MM.1S (cell line): ENCODE measurements at regions not wholly inside any gene's neighbourhood (a gene's known extent, or its start where the extent isn't known, plus 50 kb on each side); places are given as distances from the start of the nearest gene placed in this dataset.
"Not testable (repeated sequence)": the region's sequence is repeated elsewhere in the genome, so short reads cannot be mapped to it uniquely, and the experiment has no call there.

Experiments
- DNase-seq: peaks from one replicate; pipeline ENCODE4 v3.0.0-alpha.2; 2015
- H2AFZ ChIP-seq: fragments of 300-600 bp; sonication (generic); 2 replicates; pipeline ENCODE4 v1.6.0; 2016; ENCODE audit warnings: antibody characterized with exemption, low read length
- H3F3A ChIP-seq: fragments of 300-600 bp; sonication (generic); 2 replicates; pipeline ENCODE4 v1.6.1; 2016; ENCODE audit warnings: mild to moderate bottlenecking, antibody characterized with exemption, low read length, moderate library complexity, mixed read lengths; ENCODE audit not compliant: insufficient read depth
- H3K27ac ChIP-seq: fragments of 300-600 bp; sonication (generic); 2 replicates; pipeline ENCODE4 v1.5.1; 2016; ENCODE audit warnings: mild to moderate bottlenecking, low read length
- H3K27me3 ChIP-seq: fragments of 300-600 bp; sonication (generic); replicated peaks from 2 replicates; pipeline ENCODE4 v1.6.0; 2016; ENCODE audit warnings: low read length; ENCODE audit not compliant: insufficient read depth
- H3K36me3 ChIP-seq: fragments of 300-600 bp; sonication (generic); replicated peaks from 2 replicates; pipeline ENCODE4 v1.6.1; 2016; ENCODE audit warnings: mild to moderate bottlenecking, low read length, mixed read lengths; ENCODE audit not compliant: insufficient read depth
- H3K4me1 ChIP-seq: fragments of 300-600 bp; sonication (generic); 2 replicates; pipeline ENCODE4 v1.6.1; 2016; ENCODE audit warnings: low read length, mixed read lengths
- H3K4me2 ChIP-seq: fragments of 300-600 bp; sonication (generic); 2 replicates; pipeline ENCODE4 v1.6.0; 2016; ENCODE audit warnings: low read depth, low read length
- H3K4me3 ChIP-seq: fragments of 300-600 bp; sonication (generic); 2 replicates; pipeline ENCODE4 v1.5.1; 2016; ENCODE audit warnings: low read length, mixed read lengths
- H3K79me2 ChIP-seq: fragments of 300-600 bp; sonication (generic); 2 replicates; pipeline ENCODE4 v1.6.1; 2016; ENCODE audit warnings: mixed run types, low read length, mixed read lengths
- H3K9ac ChIP-seq: fragments of 300-600 bp; sonication (generic); 2 replicates; pipeline ENCODE4 v1.6.1; 2016; ENCODE audit warnings: low read length, mixed read lengths
- H3K9me2 ChIP-seq: fragments of 300-600 bp; sonication (generic); replicated peaks from 2 replicates; pipeline ENCODE4 v1.6.1; 2016; ENCODE audit warnings: mild to moderate bottlenecking, low read length, mixed read lengths; ENCODE audit not compliant: insufficient read depth
- H3K9me3 ChIP-seq: fragments of 300-600 bp; sonication (generic); replicated peaks from 2 replicates; pipeline ENCODE4 v1.6.1; 2016; ENCODE audit warnings: mild to moderate bottlenecking, low read length, mixed read lengths; ENCODE audit not compliant: insufficient read depth
- H4K20me1 ChIP-seq: fragments of 300-600 bp; sonication (generic); 2 replicates; pipeline ENCODE4 v1.6.1; 2016; ENCODE audit warnings: mild to moderate bottlenecking, low read length, moderate library complexity, mixed read lengths; ENCODE audit not compliant: insufficient read depth
- EZH2 ChIP-seq: fragments of 300-600 bp; sonication (generic); optimal IDR thresholded peaks from 2 replicates; pipeline ENCODE3; 2017; ENCODE audit warnings: low read depth, mild to moderate bottlenecking, antibody characterized with exemption, low read length, mixed read lengths
- EZH2phosphoT487 ChIP-seq: fragments of 300-600 bp; sonication (generic); IDR thresholded peaks from 2 replicates; pipeline ENCODE4 v1.6.1; 2018; ENCODE audit warnings: antibody characterized with exemption, low read length
- TF ChIP-seq, protein P1 (sequence below): fragments of 300-600 bp; sonication (generic); IDR thresholded peaks from 2 replicates; pipeline ENCODE4 v1.5.1; 2016; ENCODE audit warnings: antibody characterized with exemption, low read length, mixed read lengths

DNA sequence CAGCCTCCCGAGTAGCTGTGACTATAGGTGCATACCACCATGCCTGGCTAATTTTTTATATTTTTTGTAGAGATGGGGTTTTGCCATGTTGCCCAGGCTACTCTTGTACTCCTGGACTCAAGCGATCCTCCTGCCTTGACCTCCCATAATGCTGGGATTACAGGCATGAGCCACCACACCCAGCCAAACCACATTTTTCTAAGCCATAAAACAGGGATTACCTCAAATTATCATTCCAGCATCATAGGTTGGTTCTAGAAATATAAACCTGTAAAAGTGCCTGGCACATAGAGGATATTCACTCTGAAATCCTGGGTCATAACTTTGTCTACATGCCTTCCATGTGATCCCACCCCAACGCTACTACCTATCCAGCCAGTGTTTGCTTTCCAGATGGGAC lies 59.4 kb upstream of the JAK1 start:
- no peak for DNase-seq
- no peaks in the 10 kb centered on the region for H3K9me2 ChIP-seq
- no peak for TF ChIP-seq EZH2
- TF ChIP-seq, protein P1, sequence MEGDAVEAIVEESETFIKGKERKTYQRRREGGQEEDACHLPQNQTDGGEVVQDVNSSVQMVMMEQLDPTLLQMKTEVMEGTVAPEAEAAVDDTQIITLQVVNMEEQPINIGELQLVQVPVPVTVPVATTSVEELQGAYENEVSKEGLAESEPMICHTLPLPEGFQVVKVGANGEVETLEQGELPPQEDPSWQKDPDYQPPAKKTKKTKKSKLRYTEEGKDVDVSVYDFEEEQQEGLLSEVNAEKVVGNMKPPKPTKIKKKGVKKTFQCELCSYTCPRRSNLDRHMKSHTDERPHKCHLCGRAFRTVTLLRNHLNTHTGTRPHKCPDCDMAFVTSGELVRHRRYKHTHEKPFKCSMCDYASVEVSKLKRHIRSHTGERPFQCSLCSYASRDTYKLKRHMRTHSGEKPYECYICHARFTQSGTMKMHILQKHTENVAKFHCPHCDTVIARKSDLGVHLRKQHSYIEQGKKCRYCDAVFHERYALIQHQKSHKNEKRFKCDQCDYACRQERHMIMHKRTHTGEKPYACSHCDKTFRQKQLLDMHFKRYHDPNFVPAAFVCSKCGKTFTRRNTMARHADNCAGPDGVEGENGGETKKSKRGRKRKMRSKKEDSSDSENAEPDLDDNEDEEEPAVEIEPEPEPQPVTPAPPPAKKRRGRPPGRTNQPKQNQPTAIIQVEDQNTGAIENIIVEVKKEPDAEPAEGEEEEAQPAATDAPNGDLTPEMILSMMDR, result no peak
- no peak for TF ChIP-seq EZH2phosphoT487

DNA sequence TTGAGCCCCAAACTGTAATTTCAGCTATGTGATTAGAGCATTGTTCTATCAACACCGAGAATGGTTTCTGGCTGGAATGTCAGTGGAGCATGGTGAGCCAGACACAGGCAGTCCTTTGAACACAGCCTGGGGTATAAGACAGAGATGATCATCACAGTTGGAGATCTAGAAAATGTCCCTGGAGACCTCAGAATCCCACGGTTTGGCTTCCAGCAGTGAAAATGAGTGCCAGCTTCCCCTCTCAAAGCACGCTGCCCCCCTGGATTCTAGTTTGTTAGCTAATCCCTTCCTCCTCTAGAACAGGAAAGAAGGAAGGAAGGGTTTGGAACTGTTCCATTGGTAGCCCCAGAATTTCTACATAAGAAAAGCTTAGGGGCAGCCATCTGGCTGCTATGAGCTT lies 59.9 kb upstream of the JAK1 start:
- DNase-seq, result no peak
- Histone ChIP-seq H3F3A (no peaks in the 10 kb centered on the region), H3K4me2 (no peak overlapping the region), H3K9ac (no peak overlapping the region), H3K27me3 (no peaks in the 10 kb centered on the region), H3K27ac (no peak overlapping the region), H3K36me3 (no peaks in the 10 kb centered on the region), H3K9me3 (no peaks in the 10 kb centered on the region), H2AFZ (no peak overlapping the region), H3K4me3 (no peak overlapping the region), H3K4me1 (no peaks in the 10 kb centered on the region), H3K79me2 (no peaks in the 10 kb centered on the region), H4K20me1 (no peaks in the 10 kb centered on the region), H3K9me2 (no peaks in the 10 kb centered on the region)
- TF ChIP-seq, protein P1, result no peak
- TF ChIP-seq EZH2phosphoT487 (no peak), EZH2 (no peak)

More for the DNA sequence above, 59.4 kb upstream of the JAK1 start:
- no peaks in the 10 kb centered on the region for H3K4me1 ChIP-seq
- no peaks in the 10 kb centered on the region for H3K36me3 ChIP-seq
- no peaks in the 10 kb centered on the region for H4K20me1 ChIP-seq
- no peak overlapping the region for H3K4me3 ChIP-seq
- H3K27ac ChIP-seq, result no peak overlapping the region
- no peaks in the 10 kb centered on the region for H3K79me2 ChIP-seq
- H3K9me3 ChIP-seq, result no peaks in the 10 kb centered on the region
- no peaks in the 10 kb centered on the region for H3F3A ChIP-seq
- H3K27me3 ChIP-seq, result no peaks in the 10 kb centered on the region
- H2AFZ ChIP-seq, result no peak overlapping the region
- no peak overlapping the region for H3K9ac ChIP-seq
- H3K4me2 ChIP-seq, result no peak overlapping the region

DNA sequence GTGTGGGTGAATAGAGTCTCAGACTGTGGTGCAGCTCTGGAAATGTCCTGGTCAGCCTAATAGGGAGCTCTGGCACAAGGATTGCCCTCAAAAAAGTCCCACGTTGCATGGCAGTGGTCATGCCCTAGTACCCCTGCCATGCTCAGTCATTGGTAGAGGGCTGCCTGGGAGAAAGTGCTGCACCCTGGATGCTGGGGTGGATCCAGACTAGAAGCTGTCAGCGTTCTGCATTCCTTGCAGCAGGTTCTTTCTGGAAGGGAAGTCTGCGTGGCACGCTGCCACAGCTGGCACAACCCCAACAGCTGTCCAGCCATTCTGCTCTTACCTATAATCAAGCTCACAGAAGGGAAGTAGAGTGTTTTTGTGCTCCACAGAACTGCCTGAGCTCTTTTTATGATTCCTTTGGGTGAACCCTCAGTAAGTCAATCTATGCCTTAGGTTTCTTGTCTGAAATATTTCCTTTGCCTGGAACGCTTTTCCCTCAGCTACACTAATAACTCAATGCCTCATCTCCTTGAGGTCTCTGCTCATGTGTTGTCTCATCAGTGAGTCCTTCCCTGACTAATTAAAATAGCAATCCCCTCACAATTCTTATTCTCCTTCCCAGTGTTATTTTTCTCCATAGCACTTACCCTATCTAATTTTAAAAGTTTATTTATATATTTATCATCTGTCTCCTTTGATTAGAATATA lies 61.5 kb upstream of the JAK1 start:
- H3K9me3 ChIP-seq, result no peaks in the 10 kb centered on the region
- H3K9me2 ChIP-seq, result no peaks in the 10 kb centered on the region
- no peaks in the 10 kb centered on the region for H3K27me3 ChIP-seq
- H3F3A ChIP-seq, result no peaks in the 10 kb centered on the region
- TF ChIP-seq, protein P1, result no peak
- TF ChIP-seq EZH2phosphoT487 (no peak), EZH2 (no peak)
- H3K27ac ChIP-seq, result no peak overlapping the region
- H3K9ac ChIP-seq, result no peak overlapping the region
- no peaks in the 10 kb centered on the region for H3K79me2 ChIP-seq
- H3K4me3 ChIP-seq, result no peak overlapping the region
- H3K4me2 ChIP-seq, result no peak overlapping the region
- no peaks in the 10 kb centered on the region for H3K36me3 ChIP-seq
- no peaks in the 10 kb centered on the region for H3K4me1 ChIP-seq
- no peak overlapping the region for H2AFZ ChIP-seq
- DNase-seq, result no peak
- H4K20me1 ChIP-seq, result no peaks in the 10 kb centered on the region

- not testable (repeated sequence) for H3K9me3 ChIP-seq, H3K27me3 ChIP-seq, H3K4me2 ChIP-seq, H3K79me2 ChIP-seq, H3F3A ChIP-seq, H3K27ac ChIP-seq, H2AFZ ChIP-seq, DNase-seq, H4K20me1 ChIP-seq, H3K4me3 ChIP-seq, H3K9me2 ChIP-seq, H3K9ac ChIP-seq, H3K36me3 ChIP-seq, H3K4me1 ChIP-seq
These were observed 63.1 kb upstream of the JAK1 start for GRCh38 chr1:65029434-65029833.

DNA sequence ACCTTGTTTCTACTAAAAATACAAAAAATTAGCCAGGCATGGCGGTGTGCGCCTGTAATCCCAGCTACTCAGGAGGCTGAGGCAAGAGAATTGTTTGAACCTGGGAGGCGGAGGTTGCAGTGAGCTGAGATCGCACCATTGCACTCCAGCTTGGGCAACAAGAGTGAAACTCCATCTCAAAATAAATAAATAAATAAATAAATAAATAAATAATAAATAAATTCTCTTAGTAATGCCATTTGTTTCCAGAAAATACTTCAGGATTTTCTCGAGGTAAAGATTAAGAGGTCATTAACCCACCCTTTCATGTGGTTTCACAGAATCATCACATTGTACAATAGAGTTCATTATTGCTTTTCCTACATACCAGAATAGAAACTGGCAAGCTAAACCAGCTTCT lies 68.5 kb upstream of the JAK1 start:
- not testable (repeated sequence) for H3K9me3 ChIP-seq, H3K36me3 ChIP-seq, H4K20me1 ChIP-seq, H3K27me3 ChIP-seq, H3K79me2 ChIP-seq, H3F3A ChIP-seq, H3K4me3 ChIP-seq, H3K4me1 ChIP-seq, DNase-seq, H3K9me2 ChIP-seq, H3K27ac ChIP-seq, H2AFZ ChIP-seq, H3K9ac ChIP-seq, H3K4me2 ChIP-seq
